PFSK-1 (cell line): ENCODE measurements at regions not wholly inside any gene's neighbourhood (a gene's known extent, or its start where the extent isn't known, plus 50 kb on each side); places are given as distances from the start of the nearest gene placed in this dataset.

Experiments
- FOXP2 ChIP-seq: optimal IDR thresholded peaks from 2 replicates; pipeline ENCODE3; 2011; ENCODE audit warnings: borderline replicate concordance, control low read depth, inconsistent platforms; ENCODE audit not compliant: insufficient read depth; ENCODE audit errors: extremely low read length, extremely low read depth
- POLR2AphosphoS5 ChIP-seq: IDR thresholded peaks from 2 replicates; pipeline ENCODE4 v1.6.1; 2012; ENCODE audit warnings: low read depth, mild to moderate bottlenecking, control low read depth, low read length, moderate library complexity
- SIN3A ChIP-seq: IDR thresholded peaks from 2 replicates; pipeline ENCODE4 v1.6.1; 2012; ENCODE audit warnings: mild to moderate bottlenecking, low read length, moderate library complexity, borderline replicate concordance; ENCODE audit not compliant: insufficient read depth
- TAF1 ChIP-seq: IDR thresholded peaks from 2 replicates; pipeline ENCODE4 v1.6.1; 2012; ENCODE audit warnings: low read length, control low read depth, borderline replicate concordance; ENCODE audit not compliant: insufficient read depth
- TF ChIP-seq, protein P1 (sequence below), 2 experiments: IDR thresholded peaks; 2 replicates each; pipeline versions ENCODE4 v1.6.1 to v1.8.0; 2011 to 2012; ENCODE audit warnings: low read depth in 2 of 2, low read length in 2 of 2, control low read depth in 1 of 2, inconsistent platforms in 1 of 2, mild to moderate bottlenecking in 1 of 2, moderate library complexity in 1 of 2; ENCODE audit not compliant: insufficient read depth in 1 of 2

DNA sequence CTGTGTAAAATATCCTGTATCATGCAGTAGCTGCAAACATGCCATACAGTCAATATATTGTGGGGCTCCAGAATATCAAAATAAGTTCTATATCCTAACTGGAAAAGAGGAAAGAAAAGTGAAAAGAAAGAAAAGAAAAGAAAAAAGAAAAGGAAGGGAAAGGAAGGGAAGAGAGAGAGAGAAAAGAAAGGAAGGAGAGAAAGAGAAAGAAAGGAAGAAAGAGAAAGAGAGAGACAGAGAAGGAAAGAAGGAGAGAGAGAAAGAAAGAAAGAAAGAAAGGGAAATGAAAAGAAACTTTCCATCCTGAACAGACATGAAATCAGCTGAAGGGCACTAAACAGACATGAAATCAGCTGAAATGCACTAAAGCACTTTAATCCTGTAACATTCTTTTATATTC is 288.4 kb upstream of the NCKAP5 start:
- TF ChIP-seq, protein P1, sequence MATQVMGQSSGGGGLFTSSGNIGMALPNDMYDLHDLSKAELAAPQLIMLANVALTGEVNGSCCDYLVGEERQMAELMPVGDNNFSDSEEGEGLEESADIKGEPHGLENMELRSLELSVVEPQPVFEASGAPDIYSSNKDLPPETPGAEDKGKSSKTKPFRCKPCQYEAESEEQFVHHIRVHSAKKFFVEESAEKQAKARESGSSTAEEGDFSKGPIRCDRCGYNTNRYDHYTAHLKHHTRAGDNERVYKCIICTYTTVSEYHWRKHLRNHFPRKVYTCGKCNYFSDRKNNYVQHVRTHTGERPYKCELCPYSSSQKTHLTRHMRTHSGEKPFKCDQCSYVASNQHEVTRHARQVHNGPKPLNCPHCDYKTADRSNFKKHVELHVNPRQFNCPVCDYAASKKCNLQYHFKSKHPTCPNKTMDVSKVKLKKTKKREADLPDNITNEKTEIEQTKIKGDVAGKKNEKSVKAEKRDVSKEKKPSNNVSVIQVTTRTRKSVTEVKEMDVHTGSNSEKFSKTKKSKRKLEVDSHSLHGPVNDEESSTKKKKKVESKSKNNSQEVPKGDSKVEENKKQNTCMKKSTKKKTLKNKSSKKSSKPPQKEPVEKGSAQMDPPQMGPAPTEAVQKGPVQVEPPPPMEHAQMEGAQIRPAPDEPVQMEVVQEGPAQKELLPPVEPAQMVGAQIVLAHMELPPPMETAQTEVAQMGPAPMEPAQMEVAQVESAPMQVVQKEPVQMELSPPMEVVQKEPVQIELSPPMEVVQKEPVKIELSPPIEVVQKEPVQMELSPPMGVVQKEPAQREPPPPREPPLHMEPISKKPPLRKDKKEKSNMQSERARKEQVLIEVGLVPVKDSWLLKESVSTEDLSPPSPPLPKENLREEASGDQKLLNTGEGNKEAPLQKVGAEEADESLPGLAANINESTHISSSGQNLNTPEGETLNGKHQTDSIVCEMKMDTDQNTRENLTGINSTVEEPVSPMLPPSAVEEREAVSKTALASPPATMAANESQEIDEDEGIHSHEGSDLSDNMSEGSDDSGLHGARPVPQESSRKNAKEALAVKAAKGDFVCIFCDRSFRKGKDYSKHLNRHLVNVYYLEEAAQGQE (IDR thresholded peaks at IDR 0.05; ENCODE audit: insufficient read depth in 1 of 2, low read depth in 2 of 2, low read length in 2 of 2) = no peak
- TF ChIP-seq TAF1 (no peak), POLR2AphosphoS5 (no peak), SIN3A (no peak), FOXP2 (no peak)
